ENCODE measurements at regions not wholly inside any gene's neighbourhood (a gene's known extent, or its start where the extent isn't known, plus 50 kb on each side); places are given as distances from the start of the nearest gene placed in this dataset.

DNA sequence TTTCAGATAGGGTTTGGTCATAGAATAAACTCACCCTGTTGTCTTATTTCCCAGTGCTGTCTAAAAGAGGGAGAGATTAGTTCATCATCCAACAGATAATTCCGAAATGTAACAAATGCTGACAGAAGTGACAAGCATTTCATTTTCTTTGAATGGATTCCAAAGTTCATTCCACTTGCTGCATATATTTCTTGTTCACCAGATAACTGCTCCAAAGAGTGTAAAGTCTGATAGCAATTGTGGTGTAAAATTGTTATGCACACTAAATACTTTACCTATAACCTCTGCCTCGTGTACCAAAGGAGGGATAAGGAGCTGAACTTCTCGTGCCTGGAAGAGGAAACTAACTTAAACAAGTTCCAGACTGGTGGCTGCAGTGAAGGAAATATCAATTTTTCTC lies 290.0 kb upstream of the ADAMTSL1 start:
- Histone ChIP-seq H3K27ac (ENCODE audit: low read length) (no peak overlapping the region), H3K4me1 (ENCODE audit: control insufficient read depth, insufficient read depth, low read length) (no peaks in the 10 kb centered on the region), H3K27me3 (ENCODE audit: control insufficient read depth, insufficient read depth, low read length) (no peaks in the 10 kb centered on the region), H3K36me3 (ENCODE audit: control insufficient read depth, insufficient read depth, low read length) (no peaks in the 10 kb centered on the region), H3K9me3 (ENCODE audit: control insufficient read depth, insufficient read depth, low read length) (no peaks in the 10 kb centered on the region), H3K4me3 (ENCODE audit: low read length) (no peak overlapping the region)
- WGBS (ENCODE audit: insufficient coverage, insufficient read length) = no CpG with 5 or more reads among the region's 3 CpGs
- DNase-seq (ENCODE audit: low read depth, low spot score) = no peak

DNA sequence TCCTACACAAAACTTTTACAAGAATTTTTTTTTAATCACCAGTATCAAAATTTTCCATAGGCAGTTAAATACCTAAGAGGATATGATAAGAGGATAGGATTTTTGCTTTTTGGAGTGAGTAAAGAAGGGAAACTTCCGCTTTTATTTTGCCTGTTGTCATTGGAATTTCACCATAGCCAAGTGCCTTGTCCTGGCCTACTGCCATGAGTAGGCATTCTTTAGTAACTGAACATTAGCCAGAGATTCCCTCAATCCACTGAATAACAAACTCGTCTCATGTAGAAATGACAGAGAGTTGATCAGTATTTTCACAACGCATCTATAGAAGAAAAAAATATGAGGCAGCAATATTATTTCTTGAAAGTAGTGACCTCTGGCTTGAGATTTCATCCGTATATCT lies 289.6 kb upstream of the ADAMTSL1 start:
- no CpG with 5 or more reads among the region's 4 CpGs for WGBS (ENCODE audit: insufficient coverage, insufficient read length)
- no peak overlapping the region for H3K27ac ChIP-seq (ENCODE audit: low read length)
- H3K9me3 ChIP-seq (ENCODE audit: control insufficient read depth, insufficient read depth, low read length) = no peaks in the 10 kb centered on the region
- no peaks in the 10 kb centered on the region for H3K27me3 ChIP-seq (ENCODE audit: control insufficient read depth, insufficient read depth, low read length)
- H3K4me1 ChIP-seq (ENCODE audit: control insufficient read depth, insufficient read depth, low read length) = no peaks in the 10 kb centered on the region
- H3K4me3 ChIP-seq (ENCODE audit: low read length) = no peak overlapping the region
- no peaks in the 10 kb centered on the region for H3K36me3 ChIP-seq (ENCODE audit: control insufficient read depth, insufficient read depth, low read length)
- DNase-seq (ENCODE audit: low read depth, low spot score) = no peak

DNA sequence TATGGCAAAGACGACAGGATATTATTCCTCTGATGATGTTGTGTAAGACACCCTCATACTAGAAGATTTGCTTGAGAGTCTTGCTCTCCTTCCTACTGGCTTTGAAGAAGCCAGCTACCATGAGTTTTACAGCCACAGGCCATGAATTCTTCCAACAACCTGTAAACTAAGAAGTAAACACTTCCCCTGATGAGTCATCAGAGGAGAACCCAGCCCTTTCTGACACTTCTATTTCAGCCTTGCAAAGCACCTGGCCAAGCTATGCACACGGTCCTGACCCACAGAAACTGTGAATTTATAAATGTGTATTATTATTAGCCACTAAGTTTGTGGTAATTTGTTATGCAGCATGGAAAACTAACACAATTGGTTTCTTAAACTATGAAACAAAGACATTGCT lies 288.8 kb upstream of the ADAMTSL1 start:
- WGBS (ENCODE audit: insufficient coverage, insufficient read length) = no CpG with 5 or more reads among the region's 2 CpGs
- Histone ChIP-seq H3K27ac (ENCODE audit: low read length) (no peak overlapping the region), H3K4me3 (ENCODE audit: low read length) (no peak overlapping the region), H3K9me3 (ENCODE audit: control insufficient read depth, insufficient read depth, low read length) (no peaks in the 10 kb centered on the region), H3K36me3 (ENCODE audit: control insufficient read depth, insufficient read depth, low read length) (no peaks in the 10 kb centered on the region), H3K27me3 (ENCODE audit: control insufficient read depth, insufficient read depth, low read length) (no peaks in the 10 kb centered on the region), H3K4me1 (ENCODE audit: control insufficient read depth, insufficient read depth, low read length) (no peaks in the 10 kb centered on the region)
- no peak for DNase-seq (ENCODE audit: low read depth, low spot score)

DNA sequence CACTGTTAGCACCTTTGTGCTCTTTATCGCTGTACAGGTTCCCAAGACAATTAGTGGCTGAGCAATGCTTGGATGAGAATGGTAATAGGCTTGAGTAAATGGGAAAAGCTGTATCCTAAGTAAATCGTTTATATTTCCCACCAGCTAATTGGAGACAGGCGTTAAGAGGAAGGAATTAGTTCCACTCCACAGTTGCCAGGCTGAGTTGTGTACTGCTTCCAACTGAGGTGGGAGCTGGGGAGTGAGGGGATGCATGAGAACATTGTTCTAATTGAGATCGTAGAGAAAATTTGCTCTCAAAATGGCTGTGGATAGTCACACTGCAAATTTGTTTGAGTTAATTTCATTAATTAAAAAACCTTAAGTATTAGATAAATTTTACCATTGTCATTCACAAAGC lies 285.0 kb upstream of the ADAMTSL1 start:
- no peak for DNase-seq (ENCODE audit: low read depth, low spot score)
- Histone ChIP-seq H3K4me3 (ENCODE audit: low read length) (no peak overlapping the region), H3K4me1 (ENCODE audit: control insufficient read depth, insufficient read depth, low read length) (no peaks in the 10 kb centered on the region), H3K27ac (ENCODE audit: low read length) (no peak overlapping the region), H3K9me3 (ENCODE audit: control insufficient read depth, insufficient read depth, low read length) (no peaks in the 10 kb centered on the region), H3K27me3 (ENCODE audit: control insufficient read depth, insufficient read depth, low read length) (no peaks in the 10 kb centered on the region), H3K36me3 (ENCODE audit: control insufficient read depth, insufficient read depth, low read length) (no peaks in the 10 kb centered on the region)
- no CpG with 5 or more reads among the region's 4 CpGs for WGBS (ENCODE audit: insufficient coverage, insufficient read length)

DNA sequence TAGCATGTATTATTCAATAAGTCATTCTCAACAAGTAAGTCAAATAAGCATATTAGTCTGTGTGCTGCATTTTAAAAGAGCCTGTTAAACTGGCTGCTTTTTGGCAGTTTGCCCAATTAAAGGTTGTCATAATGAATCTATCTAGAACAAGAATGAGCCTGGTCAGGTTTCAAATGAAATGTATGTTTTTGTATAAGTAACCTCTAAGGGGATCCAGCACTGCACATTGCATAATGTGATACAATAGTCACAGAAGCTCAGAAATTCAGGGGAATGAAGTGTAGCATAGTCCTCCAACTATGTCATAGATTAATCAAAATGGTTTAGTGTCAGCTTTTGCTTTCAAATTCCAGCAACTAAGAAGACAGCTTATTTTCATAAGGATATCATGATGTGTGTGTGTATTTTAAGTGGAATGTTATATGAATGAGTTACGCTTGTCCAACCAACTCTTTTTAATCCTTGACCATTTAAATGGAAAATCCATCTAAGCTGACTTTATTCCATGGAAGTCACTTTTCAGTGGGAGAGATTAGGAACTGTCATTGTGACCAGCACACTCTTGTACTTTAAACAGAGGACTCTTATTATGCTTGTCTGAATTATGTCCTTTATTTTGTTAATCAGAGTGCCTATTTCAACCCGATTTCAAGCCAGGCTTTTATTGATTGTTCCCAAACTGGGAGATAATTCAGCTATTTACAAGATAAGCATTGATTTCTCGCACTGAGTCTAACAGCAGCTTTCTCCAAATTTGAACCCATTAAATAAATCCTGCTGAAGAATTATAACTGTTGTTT lies 283.9 kb upstream of the ADAMTSL1 start:
- no peaks in the 10 kb centered on the region for H3K4me1 ChIP-seq (ENCODE audit: control insufficient read depth, insufficient read depth, low read length)
- H3K27me3 ChIP-seq (ENCODE audit: control insufficient read depth, insufficient read depth, low read length) = no peaks in the 10 kb centered on the region
- no peak for DNase-seq (ENCODE audit: low read depth, low spot score)

DNA sequence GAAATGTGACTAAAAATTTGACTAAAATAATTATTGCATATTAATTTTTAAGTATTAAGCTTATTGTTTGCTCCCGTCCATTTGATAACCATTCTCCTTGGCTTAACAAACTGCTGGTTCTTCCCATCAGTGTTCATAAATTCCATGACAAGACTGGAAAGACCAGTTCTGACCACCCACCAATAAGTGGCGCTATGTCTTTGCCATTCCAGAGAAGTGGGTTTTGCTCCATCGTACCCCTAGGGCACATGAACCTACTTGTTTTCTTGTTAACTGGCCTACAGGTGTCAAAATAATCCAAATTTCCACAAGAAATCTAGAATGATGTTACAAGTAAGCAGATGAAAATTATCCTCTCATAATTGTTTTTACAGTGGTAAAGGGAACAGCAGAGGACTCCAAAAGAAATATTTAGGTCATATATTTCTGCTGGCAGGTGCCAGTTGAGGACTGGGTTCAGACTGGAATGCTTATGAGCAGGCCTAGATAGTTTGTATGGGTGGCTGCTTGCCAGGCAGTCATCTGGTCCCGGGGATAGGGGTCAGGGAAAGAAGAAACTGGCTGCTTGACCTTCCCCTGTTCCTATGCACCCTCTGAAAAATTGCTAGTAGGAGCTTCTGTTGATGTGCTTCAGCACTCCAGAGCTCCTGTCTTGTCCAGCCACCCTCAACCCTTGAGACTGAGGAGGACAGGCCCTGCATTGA lies 283.1 kb upstream of the ADAMTSL1 start:
- H3K4me3 ChIP-seq (ENCODE audit: low read length) = no peak overlapping the region
- WGBS (ENCODE audit: insufficient coverage, insufficient read length) = no CpG with 5 or more reads among the region's 4 CpGs
- DNase-seq (ENCODE audit: low read depth, low spot score) = no peak
- H3K36me3 ChIP-seq (ENCODE audit: control insufficient read depth, insufficient read depth, low read length) = no peaks in the 10 kb centered on the region
- no peaks in the 10 kb centered on the region for H3K4me1 ChIP-seq (ENCODE audit: control insufficient read depth, insufficient read depth, low read length)
- no peaks in the 10 kb centered on the region for H3K27me3 ChIP-seq (ENCODE audit: control insufficient read depth, insufficient read depth, low read length)
- no peaks in the 10 kb centered on the region for H3K9me3 ChIP-seq (ENCODE audit: control insufficient read depth, insufficient read depth, low read length)
- H3K27ac ChIP-seq (ENCODE audit: low read length) = no peak overlapping the region

More for the DNA sequence above, 283.9 kb upstream of the ADAMTSL1 start:
- H3K9me3 ChIP-seq (ENCODE audit: control insufficient read depth, insufficient read depth, low read length) = no peaks in the 10 kb centered on the region
- no CpG with 5 or more reads among the region's 3 CpGs for WGBS (ENCODE audit: insufficient coverage, insufficient read length)
- H3K27ac ChIP-seq (ENCODE audit: low read length) = no peak overlapping the region
- H3K4me3 ChIP-seq (ENCODE audit: low read length) = no peak overlapping the region
- H3K36me3 ChIP-seq (ENCODE audit: control insufficient read depth, insufficient read depth, low read length) = no peaks in the 10 kb centered on the region

DNA sequence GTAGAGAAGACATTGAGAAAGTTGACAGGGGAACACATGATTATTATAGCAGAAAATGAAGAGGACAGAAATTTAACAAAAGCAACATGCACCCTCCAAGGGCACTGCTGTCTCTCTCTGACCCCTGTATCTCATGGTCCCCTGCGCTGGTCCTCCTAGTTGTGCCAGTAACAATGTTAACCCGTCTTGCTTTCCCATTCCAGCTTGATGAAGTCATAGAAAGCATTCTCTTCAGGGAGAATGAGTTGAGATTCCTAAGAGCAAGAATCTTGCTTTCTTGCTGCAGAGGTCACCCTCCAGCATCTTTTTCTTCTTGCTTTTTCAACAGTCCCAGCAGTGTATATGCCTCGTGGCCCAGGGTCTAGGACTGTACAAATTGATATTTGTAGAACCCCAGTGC lies 279.6 kb upstream of the ADAMTSL1 start:
- no peak for DNase-seq (ENCODE audit: low read depth, low spot score)
- WGBS (ENCODE audit: insufficient coverage, insufficient read length) = no CpG with 5 or more reads among the region's 3 CpGs
- no peaks in the 10 kb centered on the region for H3K36me3 ChIP-seq (ENCODE audit: control insufficient read depth, insufficient read depth, low read length)
- H3K27ac ChIP-seq (ENCODE audit: low read length) = no peak overlapping the region
- no peaks in the 10 kb centered on the region for H3K27me3 ChIP-seq (ENCODE audit: control insufficient read depth, insufficient read depth, low read length)
- H3K9me3 ChIP-seq (ENCODE audit: control insufficient read depth, insufficient read depth, low read length) = no peaks in the 10 kb centered on the region
- no peaks in the 10 kb centered on the region for H3K4me1 ChIP-seq (ENCODE audit: control insufficient read depth, insufficient read depth, low read length)
- H3K4me3 ChIP-seq (ENCODE audit: low read length) = no peak overlapping the region

DNA sequence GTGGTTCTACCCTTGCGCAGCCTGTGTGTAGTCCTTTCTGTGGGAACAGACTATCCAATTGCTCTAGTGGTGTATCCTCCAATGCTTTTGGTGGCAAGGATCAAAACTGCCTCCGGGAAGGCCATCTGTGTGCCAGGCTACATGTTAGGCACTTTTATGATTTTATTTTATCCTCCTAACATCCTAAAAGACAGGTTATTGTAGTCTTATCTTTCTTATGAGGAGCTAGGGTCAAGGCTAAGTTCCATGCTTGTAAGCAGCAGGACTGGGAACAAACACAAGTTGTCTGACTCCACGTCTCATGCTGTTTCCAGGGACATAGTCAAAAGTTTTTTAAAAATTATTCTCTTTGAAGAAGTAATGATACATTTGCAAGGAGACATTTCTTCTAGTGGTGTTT lies 278.7 kb upstream of the ADAMTSL1 start:
- Histone ChIP-seq H3K4me1 (ENCODE audit: control insufficient read depth, insufficient read depth, low read length) (no peaks in the 10 kb centered on the region), H3K4me3 (ENCODE audit: low read length) (no peak overlapping the region), H3K9me3 (ENCODE audit: control insufficient read depth, insufficient read depth, low read length) (no peaks in the 10 kb centered on the region), H3K27ac (ENCODE audit: low read length) (no peak overlapping the region), H3K27me3 (ENCODE audit: control insufficient read depth, insufficient read depth, low read length) (no peaks in the 10 kb centered on the region), H3K36me3 (ENCODE audit: control insufficient read depth, insufficient read depth, low read length) (no peaks in the 10 kb centered on the region)
- WGBS (ENCODE audit: insufficient coverage, insufficient read length) = no CpG with 5 or more reads among the region's 3 CpGs
- no peak for DNase-seq (ENCODE audit: low read depth, low spot score)

DNA sequence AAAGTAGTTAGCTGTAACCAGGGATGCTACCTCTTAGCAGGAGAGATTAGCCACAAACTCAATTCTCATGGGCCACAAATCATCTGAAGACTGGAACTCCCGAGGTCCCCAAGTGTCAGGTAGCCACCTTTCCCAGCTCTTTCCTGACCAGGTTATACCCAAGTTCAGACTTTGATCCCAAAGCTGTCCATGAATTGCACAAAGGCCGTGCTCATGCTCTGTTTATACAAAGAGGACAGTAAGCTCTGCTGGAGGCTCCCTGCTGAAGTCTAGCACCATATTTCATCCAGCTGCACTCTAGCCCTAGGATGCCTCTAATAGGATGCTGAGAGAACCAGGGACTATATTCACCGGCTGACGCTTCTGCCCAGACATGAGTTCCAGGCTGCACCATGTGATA lies 271.0 kb upstream of the ADAMTSL1 start:
- Histone ChIP-seq H3K4me1 (ENCODE audit: control insufficient read depth, insufficient read depth, low read length) (no peaks in the 10 kb centered on the region), H3K4me3 (ENCODE audit: low read length) (no peak overlapping the region), H3K27me3 (ENCODE audit: control insufficient read depth, insufficient read depth, low read length) (no peaks in the 10 kb centered on the region), H3K9me3 (ENCODE audit: control insufficient read depth, insufficient read depth, low read length) (no peaks in the 10 kb centered on the region), H3K27ac (ENCODE audit: low read length) (no peak overlapping the region), H3K36me3 (ENCODE audit: control insufficient read depth, insufficient read depth, low read length) (no peaks in the 10 kb centered on the region)
- WGBS (ENCODE audit: insufficient coverage, insufficient read length) = no CpG with 5 or more reads among the region's 4 CpGs
- no peak for DNase-seq (ENCODE audit: low read depth, low spot score)

DNA sequence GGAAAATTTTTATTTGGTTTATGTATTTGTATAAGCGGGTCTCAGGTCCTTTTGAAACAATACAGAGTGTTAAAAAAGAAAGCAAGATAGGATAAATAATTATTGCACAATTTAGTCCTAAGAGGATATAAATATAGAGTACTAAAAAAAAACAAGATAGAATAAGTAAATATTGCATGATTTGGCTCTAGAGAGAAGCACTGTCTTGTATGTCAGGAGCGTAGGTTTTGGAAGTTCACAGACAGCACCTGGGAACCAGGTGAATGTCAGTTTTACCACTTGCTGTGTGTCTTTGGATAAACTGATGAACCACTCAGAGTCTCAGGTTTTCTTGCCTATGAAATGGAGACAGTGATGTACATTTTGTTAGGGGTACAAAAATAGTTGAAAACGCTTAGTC lies 266.2 kb upstream of the ADAMTSL1 start:
- no peak for DNase-seq (ENCODE audit: low read depth, low spot score)
- no peak overlapping the region for H3K4me3 ChIP-seq (ENCODE audit: low read length)
- no peaks in the 10 kb centered on the region for H3K4me1 ChIP-seq (ENCODE audit: control insufficient read depth, insufficient read depth, low read length)
- no peak overlapping the region for H3K27ac ChIP-seq (ENCODE audit: low read length)
- no peaks in the 10 kb centered on the region for H3K27me3 ChIP-seq (ENCODE audit: control insufficient read depth, insufficient read depth, low read length)
- no peaks in the 10 kb centered on the region for H3K9me3 ChIP-seq (ENCODE audit: control insufficient read depth, insufficient read depth, low read length)
- no peaks in the 10 kb centered on the region for H3K36me3 ChIP-seq (ENCODE audit: control insufficient read depth, insufficient read depth, low read length)
- WGBS (ENCODE audit: insufficient coverage, insufficient read length) = no CpG with 5 or more reads among the region's 3 CpGs
